IMR-90 (cell line): ENCODE measurements at regions not wholly inside any gene's neighbourhood (a gene's known extent, or its start where the extent isn't known, plus 50 kb on each side); places are given as distances from the start of the nearest gene placed in this dataset.

Source experiments
- ATAC-seq: fragments of 200-7000 bp; cut with Tn5 transposase; 2 replicates; pipeline ENCODE4 v1.9.1; 2020; ENCODE audit warnings: low read depth, mild to moderate bottlenecking, moderate library complexity
- BruUV-seq: library from RNA; stranded (reverse); fragments of 400-500 nt; replicated peaks from 2 replicates; lab custom pipeline; 2021; lab: Mats Ljungman, UMichigan
- CTCF ChIA-PET: fragments of 300-600 bp; formaldehyde crosslinking; extraction: SDS; loops from one replicate; lab custom pipeline; 2021; ENCODE audit warnings: antibody characterized with exemption; lab: Yijun Ruan, JAX
- POLR2A ChIA-PET: fragments of 300-600 bp; sonication (Branson Sonifier 250); formaldehyde crosslinking; loops from one replicate; lab custom pipeline; 2022; ENCODE audit warnings: antibody characterized with exemption; ENCODE audit not compliant: unreplicated experiment; lab: Charles Lee
- DNase-seq: peaks from one replicate; pipeline ENCODE4 v3.0.0; 2013
- H2AFZ ChIP-seq: replicated peaks from 2 replicates; pipeline ENCODE3; 2013; ENCODE audit warnings: low read length, mild to moderate bottlenecking; ENCODE audit not compliant: poor library complexity
- H2AK5ac ChIP-seq: 2 replicates; pipeline ENCODE4 v1.6.1; 2013; ENCODE audit warnings: low read depth, low read length, inconsistent platforms
- H2AK9ac ChIP-seq: replicated peaks from 2 replicates; pipeline ENCODE3; 2013; ENCODE audit warnings: mild to moderate bottlenecking, low read depth, low read length, moderate library complexity; ENCODE audit not compliant: poor library complexity
- H2BK120ac ChIP-seq: 2 replicates; pipeline ENCODE4 v1.6.1; 2013; ENCODE audit warnings: low read depth, low read length, inconsistent platforms
- H2BK15ac ChIP-seq: 3 replicates; pipeline ENCODE4 v1.6.1; 2013; ENCODE audit warnings: low read depth, low read length, inconsistent platforms
- H2BK20ac ChIP-seq: 2 replicates; pipeline ENCODE4 v1.6.1; 2013; ENCODE audit warnings: low read depth, mild to moderate bottlenecking, inconsistent platforms, low read length, moderate library complexity
- H2BK5ac ChIP-seq: 2 replicates; pipeline ENCODE4 v1.6.1; 2013; ENCODE audit warnings: mild to moderate bottlenecking, low read depth, low read length, inconsistent platforms; ENCODE audit not compliant: poor library complexity, severe bottlenecking
- H3K14ac ChIP-seq: replicated peaks from 2 replicates; pipeline ENCODE4 v1.6.1; 2013; ENCODE audit warnings: low read depth, low read length, inconsistent platforms
- H3K18ac ChIP-seq: 2 replicates; pipeline ENCODE4 v1.6.1; 2013; ENCODE audit warnings: low read depth, low read length, control low read depth
- H3K23ac ChIP-seq: 2 replicates; pipeline ENCODE4 v1.6.1; 2013; ENCODE audit warnings: low read depth, low read length, inconsistent platforms
- H3K27ac ChIP-seq: 2 replicates; pipeline ENCODE4 v1.5.1; 2013; ENCODE audit warnings: mild to moderate bottlenecking, control low read depth, low read length; ENCODE audit not compliant: insufficient read depth
- H3K27me3 ChIP-seq: 2 replicates; pipeline ENCODE4 v1.6.1; 2013; ENCODE audit warnings: low read length; ENCODE audit not compliant: control insufficient read depth, insufficient read depth
- H3K36me3 ChIP-seq: 2 replicates; pipeline ENCODE4 v1.6.1; 2013; ENCODE audit warnings: low read length, mixed read lengths; ENCODE audit not compliant: control insufficient read depth, insufficient read depth
- H3K4ac ChIP-seq: 2 replicates; pipeline ENCODE4 v1.6.1; 2013; ENCODE audit warnings: low read depth, low read length, inconsistent platforms
- H3K4me1 ChIP-seq: 2 replicates; pipeline ENCODE4 v1.6.1; 2013; ENCODE audit warnings: low read length, mixed read lengths; ENCODE audit not compliant: control insufficient read depth, insufficient read depth
- H3K4me2 ChIP-seq: 2 replicates; pipeline ENCODE4 v1.6.1; 2013; ENCODE audit warnings: low read depth, mild to moderate bottlenecking, control low read depth, low read length, moderate library complexity
- H3K4me3 ChIP-seq: 2 replicates; pipeline ENCODE4 v1.5.1; 2013; ENCODE audit warnings: low read depth, mild to moderate bottlenecking, control low read depth, low read length, moderate library complexity; ENCODE audit not compliant: insufficient read depth
- H3K56ac ChIP-seq: 2 replicates; pipeline ENCODE4 v1.6.1; 2013; ENCODE audit warnings: low read length, inconsistent platforms; ENCODE audit not compliant: insufficient read depth; ENCODE audit errors: extremely low read depth
- H3K79me1 ChIP-seq, 2 experiments: 2 replicates each; pipeline ENCODE4 v1.6.1; 2013; ENCODE audit warnings: low read length in 2 of 2, inconsistent platforms in 1 of 2, low read depth in 1 of 2
- H3K9ac ChIP-seq: 2 replicates; pipeline ENCODE4 v1.6.1; 2013; ENCODE audit warnings: low read depth, low read length, control low read depth
- H3K9me1 ChIP-seq: 2 replicates; pipeline ENCODE4 v1.6.1; 2013; ENCODE audit warnings: low read length, inconsistent platforms; ENCODE audit not compliant: insufficient read depth
- H3K9me3 ChIP-seq: 2 replicates; pipeline ENCODE4 v1.6.1; 2013; ENCODE audit warnings: low read length; ENCODE audit not compliant: control insufficient read depth, insufficient read depth
- H4K20me1 ChIP-seq: 2 replicates; pipeline ENCODE4 v1.6.1; 2013; ENCODE audit warnings: low read length, inconsistent platforms; ENCODE audit not compliant: insufficient read depth
- H4K5ac ChIP-seq: 2 replicates; pipeline ENCODE4 v1.6.1; 2013; ENCODE audit warnings: mild to moderate bottlenecking, low read depth, low read length, control low read depth
- H4K8ac ChIP-seq, 2 experiments: 2 replicates each; pipeline ENCODE4 v1.6.1; 2013; ENCODE audit warnings: low read depth in 2 of 2, low read length in 2 of 2, control low read depth in 1 of 2, inconsistent platforms in 1 of 2
- H4K91ac ChIP-seq: 2 replicates; pipeline ENCODE4 v1.6.1; 2013; ENCODE audit warnings: low read depth, low read length, inconsistent platforms; ENCODE audit not compliant: insufficient read depth
- BHLHE40 ChIP-seq: fragments of 150-350 bp; IDR thresholded peaks from 2 replicates; pipeline ENCODE4 v1.6.1; 2016; ENCODE audit warnings: mild to moderate bottlenecking, low read depth, low read length
- CEBPB ChIP-seq: IDR thresholded peaks from 2 replicates; pipeline ENCODE4 v1.6.1; 2012; ENCODE audit warnings: low read depth, low read length, improper control_type of control experiment
- CHD1 ChIP-seq: IDR thresholded peaks from 2 replicates; pipeline ENCODE4 v1.6.1; 2012; ENCODE audit warnings: low read depth, low read length, improper control_type of control experiment
- CTCF ChIP-seq: conservative IDR thresholded peaks from 2 replicates; pipeline ENCODE4 v1.5.1; 2012; ENCODE audit warnings: mild to moderate bottlenecking, low read depth, low read length, improper control_type of control experiment
- ELK1 ChIP-seq: fragments of 150-350 bp; IDR thresholded peaks from 2 replicates; pipeline ENCODE4 v1.6.1; 2016; ENCODE audit warnings: low read depth, mild to moderate bottlenecking, low read length, moderate library complexity, borderline replicate concordance
- MAZ ChIP-seq: IDR thresholded peaks from 2 replicates; pipeline ENCODE4 v1.6.1; 2012; ENCODE audit warnings: low read depth, mild to moderate bottlenecking, low read length, improper control_type of control experiment, moderate library complexity, borderline replicate concordance
- NFE2L2 ChIP-seq: fragments of 150-350 bp; IDR thresholded peaks from 2 replicates; pipeline ENCODE4 v1.6.1; 2016; ENCODE audit warnings: low read depth, mild to moderate bottlenecking, low read length
- RAD21 ChIP-seq: IDR thresholded peaks from 2 replicates; pipeline ENCODE4 v1.6.1; 2012; ENCODE audit warnings: low read length, improper control_type of control experiment
- RCOR1 ChIP-seq: IDR thresholded peaks from 2 replicates; pipeline ENCODE4 v1.6.1; 2012; ENCODE audit warnings: mild to moderate bottlenecking, low read length, improper control_type of control experiment; ENCODE audit not compliant: insufficient replicate concordance
- SMC3 ChIP-seq: fragments of 150-350 bp; IDR thresholded peaks from 2 replicates; pipeline ENCODE4 v1.6.1; 2016; ENCODE audit warnings: low read depth, mild to moderate bottlenecking, antibody characterized with exemption, low read length, moderate library complexity
- USF2 ChIP-seq: fragments of 150-350 bp; IDR thresholded peaks from 2 replicates; pipeline ENCODE4 v1.6.1; 2017; ENCODE audit warnings: mild to moderate bottlenecking, antibody characterized with exemption, low read length, low read depth
- WGBS, 2 experiments: methylation state at CpG; one replicate each; pipeline versions ENCODE4 v1.1.5 to v1.1.7; 2013; ENCODE audit warnings: missing lambda C conversion rate in 2 of 2; ENCODE audit not compliant: insufficient read length in 1 of 2; ENCODE audit errors: extremely low coverage in 2 of 2; 5-methylcytosine and 5-hydroxymethylcytosine counted together
- dilution Hi-C: fragments of 300-500 bp; cut with HindIII; formaldehyde crosslinking; loops from one replicate; pipeline ENCODE4 v1.14.3; 2018; ENCODE audit warnings: low sequenced_read_pairs; ENCODE audit not compliant: unreplicated experiment
- in situ Hi-C: fragments of 300-500 bp; cut with MboI; formaldehyde crosslinking; loops from 3 replicates; pipeline ENCODE4 v1.14.3; 2019; ENCODE audit warnings: low sequenced_read_pairs, inconsistent platforms, mixed read lengths
- intact Hi-C: fragments of 100-400 bp; cut with micrococcal nuclease; formaldehyde crosslinking; loops from 2 replicates; pipeline ENCODE4 v1.10.0; 2022

- H3K23ac ChIP-seq, result no peak overlapping the region
- no peaks in the 10 kb centered on the region for H3K4me1 ChIP-seq
- H3K9me3 ChIP-seq, result peaks cover 14% of the 10 kb centered on the region
- H4K20me1 ChIP-seq, result no peaks in the 10 kb centered on the region
- no peaks in the 10 kb centered on the region for H3K36me3 ChIP-seq
- in situ Hi-C loops, result no loop called here
- no peak overlapping the region for H2AK9ac ChIP-seq
- H2AFZ ChIP-seq, result no peak overlapping the region
- H2BK5ac ChIP-seq, result no peak overlapping the region
- H4K5ac ChIP-seq, result no peak overlapping the region
- H2BK20ac ChIP-seq, result no peak overlapping the region
- no peaks in the 10 kb centered on the region for H3K79me1 ChIP-seq
- no peak overlapping the region for H3K4ac ChIP-seq
- no peaks in the 10 kb centered on the region for H3K27me3 ChIP-seq
- no peak overlapping the region for H3K56ac ChIP-seq
- TF ChIP-seq RAD21 (no peak), CEBPB (no peak), CHD1 (no peak), RCOR1 (no peak), BHLHE40 (no peak), NFE2L2 (no peak), CTCF (no peak), USF2 (no peak), MAZ (no peak), SMC3 (no peak), ELK1 (no peak)
- no peaks in the 10 kb centered on the region for H3K9me1 ChIP-seq
- WGBS, 2 experiments, result 80% methylated on average over 2 of the region's 8 CpGs; no CpG with 5 or more reads in 1 of the 2 experiments
- no peak overlapping the region for H3K27ac ChIP-seq
- no TSS peak for BruUV-seq
- DNase-seq, result no peak
- H2AK5ac ChIP-seq, result no peak overlapping the region
- no peak overlapping the region for H3K4me2 ChIP-seq
- no peak overlapping the region for H3K9ac ChIP-seq
- CTCF ChIA-PET, result no interaction called here
- H2BK15ac ChIP-seq, result no peak overlapping the region
- H3K4me3 ChIP-seq, result no peak overlapping the region
- no peak for ATAC-seq
- H4K91ac ChIP-seq, result no peak overlapping the region
- POLR2A ChIA-PET, result no interaction called here
- no peak overlapping the region for H2BK120ac ChIP-seq
- intact Hi-C loops, result no loop called here
- dilution Hi-C loops, result no loop called here
- H3K14ac ChIP-seq, result no peak overlapping the region
- H4K8ac ChIP-seq, result no peak overlapping the region
- H3K18ac ChIP-seq, result no peak overlapping the region
Observed at GRCh38 chr2:192669505-192670091, 474.9 kb upstream of the TMEFF2 start.
